HL-60 (cell line): ENCODE measurements at regions not wholly inside any gene's neighbourhood (a gene's known extent, or its start where the extent isn't known, plus 50 kb on each side); places are given as distances from the start of the nearest gene placed in this dataset.

Experiments used
- CTCF ChIP-seq: IDR thresholded peaks from one replicate; pipeline ENCODE4 v1.5.1; 2011; ENCODE audit warnings: low read length, control low read depth, inconsistent platforms; ENCODE audit not compliant: insufficient read depth
- POLR2AphosphoS5 ChIP-seq: IDR thresholded peaks from 2 replicates; pipeline ENCODE4 v1.6.1; 2012; ENCODE audit warnings: low read depth
- SPI1 ChIP-seq: IDR thresholded peaks from 2 replicates; pipeline ENCODE4 v1.6.1; 2012; ENCODE audit warnings: low read depth, mild to moderate bottlenecking, borderline replicate concordance
- TF ChIP-seq, protein P1 (sequence below): IDR thresholded peaks from 2 replicates; pipeline ENCODE4 v1.6.1; 2012; ENCODE audit warnings: low read depth; ENCODE audit not compliant: insufficient replicate concordance

DNA sequence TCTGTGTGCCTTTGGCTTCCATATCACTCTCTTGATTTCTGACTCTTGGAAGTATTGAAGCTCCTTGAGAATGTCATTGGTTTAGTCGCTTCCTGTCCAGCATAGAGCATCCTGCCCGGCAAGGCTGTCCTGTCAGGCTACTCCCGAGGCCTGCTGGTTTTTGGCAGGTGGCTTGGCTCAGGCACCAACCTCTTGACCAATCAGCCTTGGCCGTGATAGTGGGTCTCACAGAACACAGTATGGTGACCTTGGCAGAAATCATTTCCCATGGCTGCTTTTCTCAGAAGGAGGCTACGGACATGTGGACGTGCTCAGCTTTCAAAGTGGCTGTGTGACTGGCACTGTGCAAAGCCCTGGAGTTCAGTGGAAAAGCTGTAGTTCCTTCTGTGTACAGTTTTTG, 516.9 kb downstream of the REEP3 start:
- TF ChIP-seq CTCF (no peak), POLR2AphosphoS5 (no peak), SPI1 (no peak)
- TF ChIP-seq, protein P1, sequence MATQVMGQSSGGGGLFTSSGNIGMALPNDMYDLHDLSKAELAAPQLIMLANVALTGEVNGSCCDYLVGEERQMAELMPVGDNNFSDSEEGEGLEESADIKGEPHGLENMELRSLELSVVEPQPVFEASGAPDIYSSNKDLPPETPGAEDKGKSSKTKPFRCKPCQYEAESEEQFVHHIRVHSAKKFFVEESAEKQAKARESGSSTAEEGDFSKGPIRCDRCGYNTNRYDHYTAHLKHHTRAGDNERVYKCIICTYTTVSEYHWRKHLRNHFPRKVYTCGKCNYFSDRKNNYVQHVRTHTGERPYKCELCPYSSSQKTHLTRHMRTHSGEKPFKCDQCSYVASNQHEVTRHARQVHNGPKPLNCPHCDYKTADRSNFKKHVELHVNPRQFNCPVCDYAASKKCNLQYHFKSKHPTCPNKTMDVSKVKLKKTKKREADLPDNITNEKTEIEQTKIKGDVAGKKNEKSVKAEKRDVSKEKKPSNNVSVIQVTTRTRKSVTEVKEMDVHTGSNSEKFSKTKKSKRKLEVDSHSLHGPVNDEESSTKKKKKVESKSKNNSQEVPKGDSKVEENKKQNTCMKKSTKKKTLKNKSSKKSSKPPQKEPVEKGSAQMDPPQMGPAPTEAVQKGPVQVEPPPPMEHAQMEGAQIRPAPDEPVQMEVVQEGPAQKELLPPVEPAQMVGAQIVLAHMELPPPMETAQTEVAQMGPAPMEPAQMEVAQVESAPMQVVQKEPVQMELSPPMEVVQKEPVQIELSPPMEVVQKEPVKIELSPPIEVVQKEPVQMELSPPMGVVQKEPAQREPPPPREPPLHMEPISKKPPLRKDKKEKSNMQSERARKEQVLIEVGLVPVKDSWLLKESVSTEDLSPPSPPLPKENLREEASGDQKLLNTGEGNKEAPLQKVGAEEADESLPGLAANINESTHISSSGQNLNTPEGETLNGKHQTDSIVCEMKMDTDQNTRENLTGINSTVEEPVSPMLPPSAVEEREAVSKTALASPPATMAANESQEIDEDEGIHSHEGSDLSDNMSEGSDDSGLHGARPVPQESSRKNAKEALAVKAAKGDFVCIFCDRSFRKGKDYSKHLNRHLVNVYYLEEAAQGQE, result no peak
